ENCODE measurements at regions not wholly inside any gene's neighbourhood (a gene's known extent, or its start where the extent isn't known, plus 50 kb on each side); places are given as distances from the start of the nearest gene placed in this dataset.

- TF ChIP-seq EZH2 (IDR thresholded peaks at IDR 0.05) (no peak), POLR2AphosphoS5 (IDR thresholded peaks at IDR 0.05; ENCODE audit: borderline replicate concordance, low read depth, low read length) (no peak)
Measured at GRCh38 chr9:38286766-38287165, 105.7 kb upstream of the ALDH1B1 start.

Data from SK-N-MC (cell line).